ENCODE measurements at regions not wholly inside any gene's neighbourhood (a gene's known extent, or its start where the extent isn't known, plus 50 kb on each side); places are given as distances from the start of the nearest gene placed in this dataset.

DNA sequence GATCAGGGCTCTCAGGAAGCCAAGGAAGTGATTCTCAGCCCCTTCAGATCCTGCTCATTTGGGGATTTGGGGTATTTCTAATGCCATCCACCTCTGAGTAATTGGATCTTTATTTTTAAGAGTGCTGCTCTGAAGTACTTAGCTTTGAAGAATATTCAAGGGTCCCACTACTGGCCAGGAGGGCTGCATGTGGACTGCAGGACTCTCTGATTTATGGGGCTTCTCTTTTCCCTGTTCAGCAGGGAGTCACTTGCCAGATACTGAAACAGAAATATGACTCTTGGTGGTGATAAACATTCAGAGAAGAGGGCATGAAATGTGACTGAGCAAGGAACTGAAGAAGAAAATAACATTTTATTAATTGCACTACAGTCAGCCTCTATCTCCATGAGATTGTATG lies 138.5 kb downstream of the MTX2 start:
- TF ChIP-seq, protein P1, sequence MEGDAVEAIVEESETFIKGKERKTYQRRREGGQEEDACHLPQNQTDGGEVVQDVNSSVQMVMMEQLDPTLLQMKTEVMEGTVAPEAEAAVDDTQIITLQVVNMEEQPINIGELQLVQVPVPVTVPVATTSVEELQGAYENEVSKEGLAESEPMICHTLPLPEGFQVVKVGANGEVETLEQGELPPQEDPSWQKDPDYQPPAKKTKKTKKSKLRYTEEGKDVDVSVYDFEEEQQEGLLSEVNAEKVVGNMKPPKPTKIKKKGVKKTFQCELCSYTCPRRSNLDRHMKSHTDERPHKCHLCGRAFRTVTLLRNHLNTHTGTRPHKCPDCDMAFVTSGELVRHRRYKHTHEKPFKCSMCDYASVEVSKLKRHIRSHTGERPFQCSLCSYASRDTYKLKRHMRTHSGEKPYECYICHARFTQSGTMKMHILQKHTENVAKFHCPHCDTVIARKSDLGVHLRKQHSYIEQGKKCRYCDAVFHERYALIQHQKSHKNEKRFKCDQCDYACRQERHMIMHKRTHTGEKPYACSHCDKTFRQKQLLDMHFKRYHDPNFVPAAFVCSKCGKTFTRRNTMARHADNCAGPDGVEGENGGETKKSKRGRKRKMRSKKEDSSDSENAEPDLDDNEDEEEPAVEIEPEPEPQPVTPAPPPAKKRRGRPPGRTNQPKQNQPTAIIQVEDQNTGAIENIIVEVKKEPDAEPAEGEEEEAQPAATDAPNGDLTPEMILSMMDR (IDR thresholded peaks at IDR 0.05 in 4 of 5, conservative IDR thresholded peaks at IDR 0.05 in 1 of 5): no peak
- no peak for TF ChIP-seq POLR2A (IDR thresholded peaks at IDR 0.05)
